Transverse colon (tissue), 4 donors: ENCODE measurements at regions not wholly inside any gene's neighbourhood (a gene's known extent, or its start where the extent isn't known, plus 50 kb on each side); places are given as distances from the start of the nearest gene placed in this dataset.

ENCODE experiments used
- DNase-seq: peaks from one replicate; pipeline ENCODE4 v3.0.0-alpha.2; 2019
- H3K27ac ChIP-seq, 4 donors: fragments of 200-600 bp; sonication (generic); 2 replicates each; pipeline ENCODE4 v1.5.1; 2016 to 2018; ENCODE audit warnings: inconsistent platforms in 4 of 4
- H3K27me3 ChIP-seq: fragments of 200-600 bp; sonication (generic); 2 replicates; pipeline ENCODE4 v1.5.1; 2017; ENCODE audit warnings: inconsistent platforms
- H3K36me3 ChIP-seq, 4 donors: fragments of 200-600 bp; sonication (generic); 2 replicates each; pipeline ENCODE4 v1.5.1; 2017 to 2019; ENCODE audit warnings: inconsistent platforms in 4 of 4
- H3K4me1 ChIP-seq, 4 donors: fragments of 200-600 bp; sonication (generic); 2 replicates each; pipeline ENCODE4 v1.5.1; 2017 to 2020; ENCODE audit warnings: inconsistent platforms in 4 of 4
- H3K4me3 ChIP-seq, 4 donors: fragments of 200-600 bp; sonication (generic); 1 replicate in 1 of 4; 2 replicates in 3 of 4; pipeline versions ENCODE4 v1.5.1 to v1.6.1; 2017 to 2019; ENCODE audit warnings: inconsistent platforms in 4 of 4
- H3K9me3 ChIP-seq, 2 donors: fragments of 200-600 bp; sonication (generic); 2 replicates each; pipeline ENCODE4 v1.5.1; 2017 to 2019; ENCODE audit warnings: inconsistent platforms in 2 of 2
- CTCF ChIP-seq, 5 experiments: fragments of 200-600 bp in 3 of 5; fragments of 450-650 bp in 2 of 5; sonication (generic) in 3 of 5; IDR thresholded peaks; 1 replicate in 2 of 5; 2 replicates in 3 of 5; pipeline ENCODE4 v1.5.1; 2016 to 2017; ENCODE audit warnings: antibody characterized with exemption in 5 of 5, inconsistent platforms in 3 of 5, mild to moderate bottlenecking in 2 of 5, moderate library complexity in 1 of 5
- EP300 ChIP-seq: sonication (generic); formaldehyde crosslinking; IDR thresholded peaks from one replicate; pipeline ENCODE4 v1.6.1; 2017; ENCODE audit warnings: antibody characterized with exemption, low read depth
- POLR2A ChIP-seq: fragments of 450-650 bp; IDR thresholded peaks from one replicate; pipeline ENCODE4 v1.6.1; 2016; ENCODE audit warnings: antibody characterized with exemption, mild to moderate bottlenecking, moderate library complexity
- POLR2AphosphoS5 ChIP-seq, 3 donors: sonication (generic); formaldehyde crosslinking; IDR thresholded peaks; one replicate each; pipeline ENCODE4 v1.6.1; 2016; ENCODE audit warnings: antibody characterized with exemption in 3 of 3
- WGBS, 2 donors: methylation state at CpG; one replicate each; pipeline ENCODE4 v1.1.5; 2018; ENCODE audit warnings: low coverage in 1 of 2; 5-methylcytosine and 5-hydroxymethylcytosine counted together
- in situ Hi-C, 4 donors: fragments of 200-750 bp; cut with MboI; loops; one replicate each; pipeline versions ENCODE4 v1.15.0 to v1.15.1; 2017; ENCODE audit warnings: low sequenced_read_pairs in 3 of 4, low pct_ligation_motif_present in 1 of 4, low pct_unique_long_range_greater_than_20kb in 1 of 4
- intact Hi-C: fragments of 100-400 bp; cut with DNase I; formaldehyde crosslinking; loops from one replicate; pipeline ENCODE4 v1.15.1; 2023; ENCODE audit warnings: low total_unique reads

- in situ Hi-C loops: no loop called here
- Histone ChIP-seq H3K9me3 (no peaks in the 10 kb centered on the region), H3K27ac (no peak overlapping the region), H3K27me3 (no peaks in the 10 kb centered on the region), H3K36me3 (no peaks in the 10 kb centered on the region), H3K4me3 (no peak overlapping the region), H3K4me1 (peaks cover 0 to 6% (median 0%) of the 10 kb centered on the region in 4 donors)
- DNase-seq: no peak
- WGBS, 2 donors: 66% methylated on average over 8 of the region's 8 CpGs; no CpG with 5 or more reads in 1 of the 2 donors
- TF ChIP-seq CTCF (IDR thresholded peaks at IDR 0.05): no peak
- TF ChIP-seq EP300: no peak
- no peak for TF ChIP-seq POLR2AphosphoS5 (IDR thresholded peaks at IDR 0.05)
- no peak for TF ChIP-seq POLR2A
- intact Hi-C loops: no loop called here
These were observed 523.8 kb downstream of the MATN1 start for GRCh38 chr1:30199563-30199962.

- WGBS, 2 donors: 40% methylated on average over 6 of the region's 6 CpGs; no CpG with 5 or more reads in 1 of the 2 donors
- in situ Hi-C loops (no loop called here), intact Hi-C loops (no loop called here)
These were observed 524.5 kb downstream of the MATN1 start for GRCh38 chr1:30198795-30199403.

GRCh38 chr1:30198451-30198760 lies 525.0 kb downstream of the MATN1 start:
- peaks cover 0 to 6% (median 0%) of the 10 kb centered on the region in 4 donors for H3K4me1 ChIP-seq
- TF ChIP-seq EP300 (no peak), POLR2A (no peak), POLR2AphosphoS5 (IDR thresholded peaks at IDR 0.05) (no peak), CTCF (IDR thresholded peaks at IDR 0.05) (no peak)
- WGBS, 2 donors: 50 to 72% methylated on average over 1 to 2 of the region's 2 CpGs
- H3K27ac ChIP-seq: no peak overlapping the region
- H3K36me3 ChIP-seq: no peaks in the 10 kb centered on the region
- intact Hi-C loops: no loop called here
- no peaks in the 10 kb centered on the region for H3K9me3 ChIP-seq
- DNase-seq: no peak
- H3K27me3 ChIP-seq: no peaks in the 10 kb centered on the region
- in situ Hi-C loops: no loop called here
- H3K4me3 ChIP-seq: no peak overlapping the region

More at GRCh38 chr1:30198795-30199403, 524.5 kb downstream of the MATN1 start:
- no peaks in the 10 kb centered on the region for H3K36me3 ChIP-seq
- no peaks in the 10 kb centered on the region for H3K9me3 ChIP-seq
- no peak overlapping the region for H3K4me3 ChIP-seq
- peaks cover 0 to 6% (median 0%) of the 10 kb centered on the region in 4 donors for H3K4me1 ChIP-seq
- H3K27me3 ChIP-seq: no peaks in the 10 kb centered on the region
- no peak overlapping the region for H3K27ac ChIP-seq
- DNase-seq: no peak
- TF ChIP-seq POLR2AphosphoS5 (IDR thresholded peaks at IDR 0.05): no peak
- no peak for TF ChIP-seq CTCF (IDR thresholded peaks at IDR 0.05)
- no peak for TF ChIP-seq POLR2A
- TF ChIP-seq EP300: no peak

- no peak overlapping the region for H3K27ac ChIP-seq
- no peaks in the 10 kb centered on the region for H3K27me3 ChIP-seq
- intact Hi-C loops: no loop called here
- DNase-seq: no peak
- no peak for TF ChIP-seq POLR2A
- TF ChIP-seq POLR2AphosphoS5 (IDR thresholded peaks at IDR 0.05): no peak
- no peak for TF ChIP-seq EP300
- TF ChIP-seq CTCF (IDR thresholded peaks at IDR 0.05): no peak
- peaks cover 0 to 6% (median 0%) of the 10 kb centered on the region in 4 donors for H3K4me1 ChIP-seq
- 16 to 36% methylated on average over 2 to 4 of the region's 4 CpGs for WGBS, 2 donors
- H3K9me3 ChIP-seq: no peaks in the 10 kb centered on the region
- H3K36me3 ChIP-seq: no peaks in the 10 kb centered on the region
- H3K4me3 ChIP-seq: no peak overlapping the region
- in situ Hi-C loops: no loop called here
These were observed 525.5 kb downstream of the MATN1 start for GRCh38 chr1:30197639-30198450.
